NOMO-1 (cell line): ENCODE measurements at regions not wholly inside any gene's neighbourhood (a gene's known extent, or its start where the extent isn't known, plus 50 kb on each side); places are given as distances from the start of the nearest gene placed in this dataset.

Experiments
- DNase-seq, 2 experiments: peaks; one replicate each; lab custom pipeline; 2025; ENCODE audit not compliant: unreplicated experiment in 2 of 2; lab: John Stamatoyannopoulos, UW

DNA sequence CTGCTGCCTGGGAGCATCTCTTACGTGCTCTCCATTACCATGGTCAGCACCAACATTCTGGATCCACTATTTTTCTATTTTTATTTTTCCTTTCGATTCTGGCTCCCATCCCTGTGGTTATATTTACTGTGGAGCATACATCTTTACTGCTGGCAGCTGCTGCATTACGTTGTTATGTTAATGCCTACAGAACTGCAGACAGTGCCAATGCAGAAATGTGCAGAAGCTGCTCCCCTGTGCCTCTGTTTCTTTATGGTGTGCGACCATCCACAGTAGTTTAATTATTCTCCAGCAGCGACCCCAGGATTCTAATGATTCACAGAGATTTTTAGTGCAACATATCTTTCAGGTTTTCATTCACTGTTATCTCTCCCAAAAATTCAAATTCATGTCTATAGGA is 911.7 kb upstream of the SLITRK6 start:
- no peak for DNase-seq

DNA sequence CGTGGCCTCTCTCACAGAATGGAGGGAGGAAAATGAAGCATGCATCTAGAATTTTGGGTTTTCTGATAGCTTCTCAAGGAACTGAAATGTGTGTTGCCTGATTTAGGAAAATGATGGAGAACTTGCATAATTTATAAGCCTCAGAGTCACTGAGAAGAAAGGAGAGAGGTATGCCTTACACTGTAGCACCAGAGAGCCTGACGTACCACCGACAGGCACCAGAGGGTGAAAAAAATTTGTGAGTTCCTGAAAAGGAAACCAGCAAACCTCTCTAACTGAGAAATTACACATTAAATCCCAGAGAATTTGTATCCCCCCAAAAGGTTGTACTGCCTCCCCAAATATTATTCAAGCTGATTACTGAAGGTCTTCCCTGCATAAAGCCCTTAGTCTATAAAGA is 915.3 kb upstream of the SLITRK6 start:
- no peak for DNase-seq

DNA sequence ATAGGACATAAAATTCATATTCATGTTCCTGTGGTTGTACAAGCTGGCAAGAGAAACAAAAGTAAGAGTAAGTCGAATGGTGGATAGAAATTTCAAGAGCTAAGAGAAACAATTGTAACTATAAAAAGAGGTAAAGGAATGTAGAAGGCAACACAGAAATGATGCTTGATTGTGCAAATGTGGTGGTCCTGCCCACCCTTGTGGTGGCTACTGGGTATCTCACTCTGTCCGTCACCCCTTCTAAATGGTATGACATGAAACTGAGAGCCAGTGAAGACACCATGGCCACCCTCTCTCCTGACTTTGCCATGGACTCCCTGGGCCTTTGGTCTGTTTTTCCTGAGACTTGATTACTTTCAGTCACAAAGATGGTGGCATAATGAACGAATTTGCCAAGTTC is 925.9 kb upstream of the SLITRK6 start:
- no peak for DNase-seq

DNA sequence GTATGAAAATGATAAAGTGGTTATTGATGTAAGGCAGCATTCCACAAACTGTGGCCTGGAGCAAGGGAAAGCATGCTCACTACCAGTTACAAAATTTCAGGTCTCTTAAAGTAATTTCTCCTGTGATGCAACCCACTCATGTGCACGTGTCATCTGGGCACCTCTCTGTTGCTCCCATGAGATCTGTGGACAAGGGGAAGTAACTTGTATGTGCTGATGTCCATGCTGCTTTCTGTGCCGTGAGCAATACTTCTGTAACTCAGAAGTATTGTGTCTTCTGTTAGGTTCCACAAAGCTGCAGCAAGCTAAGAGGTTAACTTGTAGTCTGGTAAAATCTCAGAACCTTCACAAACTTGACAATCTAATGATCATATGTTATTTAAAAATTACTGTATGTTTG is 930.0 kb upstream of the SLITRK6 start:
- peak; percentile 66 to 83 for DNase-seq

DNA sequence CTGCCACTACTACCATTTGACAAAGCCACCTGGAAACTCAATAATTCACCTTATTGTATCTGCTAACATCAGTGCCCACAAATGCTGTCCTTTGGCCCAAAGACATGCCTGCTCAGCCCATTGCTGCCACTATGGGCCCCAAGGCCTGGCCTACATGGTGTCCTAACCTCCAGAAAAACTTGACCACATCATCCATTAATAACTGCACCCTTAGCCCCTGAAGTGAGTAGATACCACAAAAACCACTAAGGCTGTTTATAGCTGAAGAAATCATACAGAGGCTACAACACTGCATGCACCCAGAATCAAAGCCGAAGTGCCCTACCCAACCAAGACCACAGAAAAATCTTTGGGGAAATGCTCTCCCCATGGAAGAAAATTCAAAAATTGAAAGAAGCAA is 932.8 kb upstream of the SLITRK6 start:
- DNase-seq = no peak

DNA sequence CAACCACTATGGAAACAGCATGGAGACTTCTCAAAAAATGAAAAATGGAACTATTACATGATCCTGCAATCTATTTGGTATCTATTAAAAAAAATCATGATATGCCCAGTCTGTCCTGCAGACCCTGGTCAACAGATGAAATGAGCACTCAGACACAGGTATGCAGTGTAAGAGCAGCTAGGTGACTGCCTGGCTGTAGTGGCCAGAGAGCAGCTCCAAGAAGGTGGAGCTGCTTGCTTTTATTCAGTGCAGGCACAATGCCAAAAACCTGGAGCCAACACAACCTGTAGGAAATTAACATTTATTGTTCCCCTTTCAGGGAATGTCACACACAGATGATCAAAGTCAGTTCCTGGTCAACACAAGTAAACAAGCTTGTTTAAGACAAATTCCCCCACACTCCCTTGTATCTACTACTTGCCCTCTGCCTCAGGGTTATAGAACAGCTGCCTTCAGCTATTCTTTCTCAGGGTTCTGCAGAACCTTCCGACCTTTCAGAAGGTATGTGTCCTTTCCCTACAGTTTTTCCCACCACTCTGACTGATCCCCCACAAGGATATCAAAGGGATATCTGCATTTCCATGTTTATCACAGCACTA is 933.7 kb upstream of the SLITRK5 start:
- DNase-seq = no peak

DNA sequence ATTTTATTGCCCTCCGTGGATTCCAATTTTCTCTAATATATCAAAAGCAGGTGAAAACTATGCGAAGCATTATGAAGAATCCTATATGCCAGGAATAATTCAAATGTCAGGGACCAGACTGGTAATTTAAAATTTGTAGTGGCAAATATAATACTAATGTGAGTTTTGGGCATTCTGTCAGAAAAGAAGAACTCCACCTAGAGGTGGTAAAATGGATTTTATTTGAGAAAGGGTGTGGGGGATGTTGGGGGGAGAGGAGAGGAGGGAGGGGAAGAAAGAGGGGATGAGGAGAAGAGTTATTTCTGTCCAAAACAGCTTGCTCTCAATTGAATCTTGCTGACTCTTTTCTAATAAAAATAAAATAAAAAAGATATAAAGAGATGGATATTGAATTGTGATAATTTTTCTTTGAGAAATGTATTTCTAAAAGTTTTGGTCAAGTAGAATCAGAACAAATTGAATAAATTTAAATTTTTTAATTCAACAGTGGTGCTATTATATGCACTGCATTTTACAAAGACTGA is 929.3 kb upstream of the SLITRK5 start:
- DNase-seq = peak in 1 of 2 experiments; percentile 13

DNA sequence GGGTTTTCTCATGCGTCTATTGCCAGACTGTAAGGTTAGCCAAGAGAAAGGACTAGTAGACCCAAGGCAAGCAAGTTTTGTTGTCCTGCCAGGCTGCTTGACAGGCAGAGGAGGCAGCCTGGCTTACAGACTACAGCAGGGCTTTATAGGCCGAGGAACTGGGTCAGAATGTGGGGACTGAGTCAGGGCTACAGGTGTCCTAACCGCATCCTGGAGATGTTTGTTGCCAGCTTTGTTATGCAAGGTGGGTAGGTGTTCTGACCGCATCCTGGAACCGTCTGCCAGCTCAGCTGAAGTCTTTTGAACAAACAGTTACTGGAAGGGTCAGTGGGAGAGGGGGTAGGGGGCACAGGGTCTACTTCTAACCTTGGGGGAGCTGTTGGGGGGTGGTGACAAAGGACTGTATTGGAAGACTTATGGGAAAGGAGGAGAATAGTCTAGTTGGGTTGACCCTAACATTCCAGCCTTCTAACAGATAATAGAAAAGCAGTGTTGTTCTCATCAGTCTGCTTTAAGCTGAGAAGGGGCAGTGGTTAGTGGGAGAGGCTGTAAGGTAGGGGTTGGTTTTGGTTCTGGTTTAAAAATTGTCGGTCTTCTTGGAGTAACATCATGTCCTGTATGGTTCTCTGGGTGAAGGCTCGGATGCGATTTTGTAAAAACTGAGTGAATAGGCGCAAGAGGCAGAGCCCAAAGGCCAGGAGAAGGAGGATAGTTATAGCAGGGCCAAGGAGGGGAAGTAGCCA is 913.8 kb upstream of the SLITRK5 start:
- no peak for DNase-seq

DNA sequence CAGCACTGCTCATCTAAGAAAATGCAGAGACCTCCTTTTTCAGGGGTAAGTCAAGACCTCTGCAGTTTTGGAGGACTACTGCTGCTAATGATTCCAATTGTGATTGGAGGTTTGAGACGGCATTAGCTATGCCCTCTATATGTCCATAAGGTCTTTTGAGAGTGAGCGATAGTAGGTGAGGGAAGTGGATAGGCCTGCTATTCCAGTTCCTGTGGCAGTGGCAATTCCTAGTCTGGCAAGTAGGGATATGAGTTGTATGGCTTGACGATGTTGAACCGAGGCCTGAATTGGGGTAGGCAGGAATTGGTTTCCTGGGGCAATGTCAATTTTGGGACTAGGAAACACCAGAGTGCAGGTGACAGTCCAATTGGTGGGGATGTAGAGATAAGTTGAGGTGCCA is 913.1 kb upstream of the SLITRK5 start:
- DNase-seq = no peak

DNA sequence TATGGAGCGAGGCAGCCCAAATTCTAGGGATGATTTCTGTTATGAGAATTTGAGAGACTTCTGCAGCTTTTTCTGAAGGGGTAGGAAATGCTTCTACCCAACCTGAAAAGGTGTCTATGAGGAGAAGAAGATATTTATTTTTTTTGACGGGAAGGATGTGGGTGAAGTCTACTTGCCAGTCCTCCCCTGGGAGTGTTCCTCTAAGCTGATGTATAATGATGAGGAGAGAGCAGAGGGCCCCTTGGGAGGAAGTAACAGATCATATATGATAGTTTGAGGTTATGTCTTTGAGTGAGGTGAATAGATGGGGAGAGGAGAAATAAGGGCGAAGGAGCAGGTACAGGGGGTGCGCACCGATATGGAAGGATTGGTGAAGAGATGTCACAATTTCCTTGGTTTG is 910.6 kb upstream of the SLITRK5 start:
- no peak for DNase-seq

DNA sequence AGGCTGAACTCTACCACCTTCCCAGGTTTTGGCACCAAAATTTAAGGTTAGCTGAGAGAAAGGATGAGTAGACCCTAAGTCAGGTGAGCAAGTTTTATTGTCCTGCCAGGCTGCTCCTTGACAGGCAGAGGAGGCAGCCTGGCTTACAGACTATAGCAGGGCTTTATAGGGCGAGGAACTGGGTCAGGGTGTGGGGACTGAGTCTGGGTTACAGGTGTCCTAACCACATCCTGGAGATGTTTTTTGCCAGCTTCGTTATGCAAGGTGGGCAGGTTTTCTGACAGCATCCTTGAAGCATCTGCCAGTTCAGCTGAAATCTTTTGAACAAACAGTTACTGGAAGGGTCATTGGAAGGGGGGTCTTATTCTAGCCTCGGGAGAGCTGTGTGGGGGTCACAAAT is 905.7 kb upstream of the SLITRK5 start:
- DNase-seq = no peak

DNA sequence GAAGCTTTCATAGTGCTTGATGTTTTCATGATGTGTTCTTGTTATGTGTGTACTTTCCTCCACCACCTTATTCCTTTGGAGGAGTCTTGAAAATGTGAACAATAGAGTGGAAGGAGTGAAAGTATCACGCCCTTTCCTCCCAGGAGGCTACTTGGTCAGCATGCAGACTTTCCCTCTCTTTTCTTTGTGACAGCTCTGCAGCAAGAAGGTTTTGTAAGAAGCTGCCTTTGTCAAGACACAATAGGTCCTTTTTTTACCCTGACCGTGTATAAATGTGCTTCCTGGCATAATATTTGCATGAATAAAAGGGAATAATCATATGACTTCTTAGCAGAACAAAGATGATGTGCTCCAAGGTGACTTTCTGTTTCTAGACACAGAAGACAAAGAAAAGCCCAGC is 882.6 kb upstream of the SLITRK5 start:
- no peak for DNase-seq

DNA sequence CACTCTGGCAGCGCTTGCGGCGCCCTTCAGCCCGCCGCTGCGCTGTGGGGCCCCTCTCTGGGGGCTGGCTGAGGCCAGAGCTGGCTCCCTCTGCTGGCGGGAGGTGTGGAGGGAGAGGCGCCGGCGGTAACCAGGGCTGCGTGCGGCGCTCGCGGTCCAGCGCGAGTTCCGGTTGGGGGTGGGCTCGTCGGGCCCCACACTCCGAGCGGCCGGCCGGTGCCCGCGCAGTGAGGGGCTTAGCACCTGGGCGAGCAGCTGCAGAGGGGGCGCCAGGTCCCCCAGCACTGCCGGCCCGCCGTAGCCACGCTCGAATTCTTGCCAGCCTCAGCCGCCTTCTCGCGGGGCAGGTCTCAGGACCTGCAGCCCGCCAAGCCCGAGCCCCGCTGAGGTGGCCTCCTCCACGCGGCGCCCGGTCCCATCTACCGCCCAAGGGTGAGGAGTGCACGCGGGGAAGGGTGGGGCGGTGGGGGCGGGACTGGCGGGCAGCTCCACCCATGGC is 879.0 kb upstream of the SLITRK5 start:
- no peak for DNase-seq

DNA sequence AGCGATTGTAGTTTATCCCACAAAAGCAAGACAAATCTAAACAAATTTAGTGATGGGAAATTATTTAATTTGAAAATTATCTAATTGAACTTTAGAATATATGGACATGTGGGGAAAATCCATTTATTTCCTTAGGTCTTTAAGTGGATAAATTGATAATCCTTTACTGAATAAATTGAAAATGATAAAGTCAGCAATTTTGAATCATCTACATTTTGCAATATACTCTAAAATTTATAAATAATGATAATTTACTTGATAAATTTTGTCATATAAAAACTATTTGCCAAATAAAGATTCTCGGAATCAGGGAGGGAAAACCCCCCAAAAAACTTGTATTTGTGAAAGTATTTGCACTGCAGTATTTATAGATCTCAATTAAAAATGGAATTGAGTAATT is 875.3 kb upstream of the SLITRK5 start:
- no peak for DNase-seq

DNA sequence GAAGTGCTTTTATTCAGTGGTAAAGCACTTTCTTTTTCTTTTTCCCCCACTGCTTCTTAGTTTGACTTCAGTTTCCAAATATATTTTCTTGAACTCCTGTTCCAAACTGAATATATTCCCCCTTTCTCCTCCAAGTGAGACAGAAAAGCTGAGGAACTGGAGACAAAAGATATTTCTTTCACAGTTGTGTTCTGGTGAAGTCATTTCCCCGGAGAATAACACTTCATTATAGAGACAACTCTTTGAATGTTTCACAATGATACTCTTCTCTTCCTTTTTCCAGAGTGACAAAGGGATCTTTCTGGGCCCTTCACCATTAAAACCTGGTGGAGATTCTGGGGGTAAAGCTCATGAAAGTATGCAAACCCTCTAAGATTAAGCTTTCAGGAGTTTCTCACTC is 860.8 kb upstream of the SLITRK5 start:
- peak in 1 of 2 experiments; percentile 43 for DNase-seq

DNA sequence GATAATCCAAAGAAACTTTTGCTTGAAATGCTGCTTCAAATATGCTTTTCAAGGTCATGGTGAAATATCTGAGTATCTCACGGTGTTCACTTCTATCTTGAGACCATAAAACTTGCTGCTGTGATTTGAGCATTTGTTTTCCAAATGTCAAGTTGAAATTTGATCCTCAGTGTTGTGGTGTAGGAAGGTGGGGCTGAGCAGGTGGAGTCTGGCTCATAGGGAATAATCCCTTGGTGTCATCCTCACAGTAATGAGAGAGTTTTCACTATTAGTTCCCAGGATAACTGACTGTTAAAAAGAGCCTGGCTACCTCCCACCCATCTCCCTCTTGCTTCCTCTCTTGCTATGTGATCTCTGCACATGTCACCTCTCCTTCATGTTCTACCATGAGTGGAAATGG is 858.0 kb upstream of the SLITRK5 start:
- DNase-seq = no peak

DNA sequence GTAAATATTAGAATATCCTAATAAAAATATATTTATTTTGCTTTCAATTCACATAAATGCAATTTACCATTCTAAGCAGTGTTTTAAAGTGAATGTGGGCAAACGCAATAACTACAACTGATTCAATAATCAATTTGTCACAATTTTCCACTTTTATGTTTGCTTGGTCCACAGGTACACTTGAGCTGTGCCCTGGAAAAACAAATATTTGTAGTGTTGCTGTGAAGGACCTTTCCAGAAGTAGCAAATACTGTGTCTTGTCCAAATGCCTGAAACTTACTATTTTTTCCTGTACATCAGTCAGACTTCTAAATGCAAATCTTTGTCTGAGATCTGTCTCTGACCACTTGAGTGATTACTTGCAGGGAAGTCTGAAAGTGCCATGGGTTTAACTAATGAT is 845.8 kb upstream of the SLITRK5 start:
- DNase-seq = no peak

DNA sequence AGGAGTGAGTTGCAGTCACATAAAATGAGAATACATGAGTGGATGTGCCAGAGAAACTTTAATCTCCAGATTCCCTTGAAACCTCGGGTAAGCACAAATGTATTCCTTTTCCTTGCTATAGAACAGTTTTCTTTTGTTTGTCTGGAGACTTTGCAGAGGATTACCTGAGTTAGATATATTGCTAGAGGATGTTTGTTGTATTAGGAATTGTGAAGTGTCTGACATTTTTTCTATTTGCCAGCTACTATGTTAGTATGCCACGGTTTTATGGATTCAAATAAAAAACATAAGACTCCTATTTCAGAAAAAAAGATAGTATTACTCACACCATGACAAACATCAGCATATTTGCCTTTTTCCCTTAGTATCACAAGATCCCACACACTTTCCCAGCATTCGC is 844.9 kb upstream of the SLITRK5 start:
- DNase-seq = no peak

DNA sequence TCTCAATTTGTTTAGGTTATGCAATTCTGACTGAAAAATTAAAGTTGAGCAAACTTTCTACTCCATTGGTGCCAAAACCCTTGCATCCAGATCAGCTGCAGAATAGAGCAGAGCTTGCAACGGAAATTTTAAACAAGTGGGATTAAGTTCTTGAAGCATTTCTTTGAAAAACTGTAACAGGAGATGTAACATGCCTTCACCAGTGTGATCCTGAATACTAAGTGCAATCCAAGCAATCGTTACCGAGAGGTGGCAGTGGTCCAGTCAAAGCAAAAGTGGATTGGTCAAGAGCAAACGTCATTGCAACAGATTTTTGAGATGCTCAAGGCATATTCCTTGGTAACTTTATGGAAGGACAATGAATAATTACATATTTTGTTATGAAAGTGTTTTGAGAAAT is 841.1 kb upstream of the SLITRK5 start:
- DNase-seq = no peak

DNA sequence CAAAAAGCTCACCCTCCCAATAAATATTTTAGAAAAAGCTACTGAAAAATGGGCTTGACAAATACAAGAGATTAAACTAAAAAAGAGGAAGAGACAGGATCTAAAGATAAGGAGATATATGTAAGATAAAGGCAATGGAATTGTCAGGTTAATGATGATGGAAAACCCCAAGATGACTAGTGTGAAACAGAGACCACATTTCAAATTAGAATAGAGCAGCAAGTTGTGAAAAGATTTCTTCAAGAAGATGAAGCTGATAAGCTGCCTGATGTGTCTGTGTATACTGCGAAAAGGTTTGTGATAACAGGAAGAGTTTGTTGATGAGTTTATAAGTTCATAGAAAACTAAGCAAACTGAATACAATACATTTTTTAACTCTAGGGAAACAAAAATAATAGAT is 840.1 kb upstream of the SLITRK5 start:
- no peak for DNase-seq

DNA sequence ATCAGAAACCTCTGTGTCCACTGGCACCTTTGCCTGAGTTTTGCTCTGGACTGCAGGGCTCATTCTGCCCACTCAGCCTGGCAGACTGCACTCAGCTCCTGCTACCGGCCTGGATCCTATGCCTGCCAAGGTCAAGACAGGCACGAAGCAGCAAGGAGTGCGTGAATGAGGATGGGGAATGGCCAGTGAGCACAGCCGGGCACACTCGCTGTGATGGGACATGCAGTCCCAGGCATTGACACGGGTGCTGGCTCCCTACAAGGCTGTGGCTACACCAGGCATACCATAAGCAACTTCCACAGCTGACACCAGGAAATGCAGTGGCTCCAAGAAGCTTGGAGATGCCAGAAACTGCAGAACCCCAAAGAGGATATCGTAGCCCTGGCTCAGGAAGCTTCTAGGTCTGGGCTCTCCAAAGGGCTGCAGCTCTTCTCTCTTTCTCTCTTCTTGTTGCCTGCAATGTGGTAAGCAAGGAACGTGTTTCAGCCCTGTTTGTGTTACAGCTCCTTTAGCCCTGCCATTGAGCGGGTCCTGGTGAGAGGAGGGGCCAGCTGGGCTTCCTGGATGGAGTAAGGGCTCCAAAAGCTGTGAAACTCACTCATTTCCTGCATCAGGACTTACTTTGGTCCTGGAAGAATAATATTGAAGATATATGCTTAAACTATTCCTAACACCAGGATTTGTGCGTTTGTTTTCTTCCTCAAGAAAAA is 832.6 kb upstream of the SLITRK5 start:
- DNase-seq = no peak

DNA sequence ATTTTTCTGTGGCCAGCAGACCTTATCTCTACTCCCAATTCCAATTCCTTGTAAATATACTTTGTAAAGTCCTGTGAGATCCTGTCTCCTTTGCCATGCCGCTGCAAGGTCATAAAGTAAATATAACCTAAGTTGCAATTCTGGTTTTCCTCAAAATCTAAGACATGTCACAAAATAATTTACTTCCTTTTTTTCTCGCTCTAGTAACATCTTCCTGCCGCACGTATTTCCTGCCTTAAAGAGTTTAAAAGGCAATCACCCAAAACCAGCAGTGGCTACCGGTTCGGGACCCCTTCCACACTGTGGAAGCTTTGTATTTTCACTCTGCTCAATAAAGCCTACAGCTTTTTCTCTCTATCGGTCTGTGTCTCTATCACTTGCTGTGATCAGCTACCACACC is 832.0 kb upstream of the SLITRK5 start:
- peak; percentile 20 to 37 for DNase-seq
